SK-N-SH (cell line): ENCODE measurements at regions not wholly inside any gene's neighbourhood (a gene's known extent, or its start where the extent isn't known, plus 50 kb on each side); places are given as distances from the start of the nearest gene placed in this dataset.
"Not testable (repeated sequence)": the region's sequence is repeated elsewhere in the genome, so short reads cannot be mapped to it uniquely, and the experiment has no call there.

Source experiments
- CTCF ChIA-PET: fragments of 300-600, 350-600 bp; formaldehyde crosslinking; extraction: SDS; loops from one replicate; lab custom pipeline; 2021; lab: Yijun Ruan, JAX
- POLR2A ChIA-PET: fragments of 350-600 bp; sonication (Branson Sonifier 250); formaldehyde crosslinking; extraction: SDS; loops from one replicate; lab custom pipeline; 2020; ENCODE audit warnings: antibody characterized with exemption, inconsistent platforms; lab: Yijun Ruan, JAX
- DNase-seq: peaks from one replicate; pipeline ENCODE4 v3.0.0; 2012
- H2AFZ ChIP-seq: fragments of 200-600 bp; sonication (generic); 2 replicates; pipeline ENCODE4 v1.8.1; 2016; ENCODE audit warnings: antibody characterized with exemption, mild to moderate bottlenecking, low read depth
- H3F3A ChIP-seq: fragments of 200-600 bp; sonication (generic); replicated peaks from 2 replicates; pipeline ENCODE3; 2016; ENCODE audit warnings: antibody characterized with exemption, mild to moderate bottlenecking; ENCODE audit not compliant: insufficient read depth
- H3K27ac ChIP-seq, 2 experiments: fragments of 200-500 bp in 1 of 2; fragments of 200-600 bp in 1 of 2; sonication (Bioruptor generic) in 1 of 2; sonication (generic), shearing (Covaris generic) in 1 of 2; 2 replicates each; pipeline versions ENCODE4 v1.5.1 to v1.6.1; 2014 to 2016; ENCODE audit warnings: low read depth in 2 of 2, inconsistent platforms in 1 of 2, low read length in 1 of 2, mild to moderate bottlenecking in 1 of 2, mixed read lengths in 1 of 2
- H3K27me3 ChIP-seq: fragments of 200-600 bp; sonication (generic), shearing (Covaris generic); 2 replicates; pipeline ENCODE4 v1.6.1; 2016; ENCODE audit warnings: mixed run types; ENCODE audit not compliant: insufficient read depth
- H3K36me3 ChIP-seq, 2 experiments: fragments of 200-500 bp in 1 of 2; fragments of 200-600 bp in 1 of 2; sonication (Bioruptor generic) in 1 of 2; sonication (generic) in 1 of 2; replicated peaks in 1 of 2; 2 replicates each; pipeline versions ENCODE3 to v1.5.1; 2014 to 2016; ENCODE audit warnings: low read length in 1 of 2, mild to moderate bottlenecking in 1 of 2; ENCODE audit not compliant: insufficient read depth in 2 of 2, control insufficient read depth in 1 of 2
- H3K4me1 ChIP-seq, 2 experiments: fragments of 200-500 bp in 1 of 2; fragments of 200-600 bp in 1 of 2; sonication (Bioruptor generic) in 1 of 2; sonication (generic), shearing (Covaris generic) in 1 of 2; 2 replicates each; pipeline versions ENCODE4 v1.5.1 to v1.6.1; 2014 to 2016; ENCODE audit warnings: low read depth in 1 of 2, low read length in 1 of 2, mixed run types in 1 of 2; ENCODE audit not compliant: insufficient read depth in 2 of 2, control insufficient read depth in 1 of 2
- H3K4me2 ChIP-seq: fragments of 200-600 bp; sonication (generic), shearing (Covaris generic); 2 replicates; pipeline ENCODE4 v1.6.1; 2017; ENCODE audit warnings: mixed run types
- H3K4me3 ChIP-seq, 2 experiments: fragments of 200-500 bp in 1 of 2; fragments of 200-600 bp in 1 of 2; sonication (Bioruptor generic) in 1 of 2; sonication (generic), shearing (Covaris generic) in 1 of 2; 2 replicates each; pipeline versions ENCODE4 v1.5.1 to v1.8.1; 2014 to 2016; ENCODE audit warnings: low read depth in 2 of 2, inconsistent platforms in 1 of 2, low read length in 1 of 2, mild to moderate bottlenecking in 1 of 2, mixed read lengths in 1 of 2, moderate library complexity in 1 of 2
- H3K79me2 ChIP-seq: fragments of 200-600 bp; sonication (generic); 2 replicates; pipeline ENCODE4 v1.8.1; 2017; ENCODE audit warnings: mild to moderate bottlenecking; ENCODE audit not compliant: insufficient read depth
- H3K9ac ChIP-seq: fragments of 200-600 bp; sonication (generic); 2 replicates; pipeline ENCODE4 v1.6.1; 2017; ENCODE audit warnings: mixed run types
- H3K9me2 ChIP-seq: fragments of 200-600 bp; sonication (generic); 2 replicates; pipeline ENCODE4 v1.6.1; 2017; ENCODE audit warnings: mixed run types
- H3K9me3 ChIP-seq: fragments of 200-600 bp; sonication (generic); 2 replicates; pipeline ENCODE4 v1.6.1; 2017; ENCODE audit warnings: mixed run types, mild to moderate bottlenecking, moderate library complexity
- H4K20me1 ChIP-seq: fragments of 200-600 bp; sonication (generic); 2 replicates; pipeline ENCODE4 v1.6.1; 2017; ENCODE audit warnings: mild to moderate bottlenecking, mixed run types; ENCODE audit not compliant: insufficient read depth
- EZH2phosphoT487 ChIP-seq: fragments of 200-600 bp; sonication (generic); IDR thresholded peaks from 2 replicates; pipeline ENCODE4 v1.6.1; 2017; ENCODE audit warnings: low read depth, mixed run types, mild to moderate bottlenecking, antibody characterized with exemption, moderate library complexity, borderline replicate concordance
- FOXJ3 ChIP-seq: sonication (generic); formaldehyde crosslinking; IDR thresholded peaks from 2 replicates; pipeline ENCODE4 v1.5.1; 2020; ENCODE audit warnings: mild to moderate bottlenecking, missing genetic modification reagents
- POLR2AphosphoS5 ChIP-seq: IDR thresholded peaks from 2 replicates; pipeline ENCODE4 v1.6.1; 2012; ENCODE audit warnings: low read depth, low read length
- RCOR1 ChIP-seq: fragments of 150-350 bp; IDR thresholded peaks from 2 replicates; pipeline ENCODE4 v1.6.1; 2017; ENCODE audit warnings: antibody characterized with exemption, low read length
- SMC3 ChIP-seq: IDR thresholded peaks from 2 replicates; pipeline ENCODE4 v1.6.1; 2012; ENCODE audit warnings: low read depth, low read length, improper control_type of control experiment
- TAF1 ChIP-seq: IDR thresholded peaks from 2 replicates; pipeline ENCODE4 v1.6.1; 2012; ENCODE audit warnings: low read depth, mild to moderate bottlenecking, low read length, moderate library complexity, borderline replicate concordance
- TCF12 ChIP-seq: IDR thresholded peaks from 2 replicates; pipeline ENCODE4 v1.4.0; 2012
- YY1 ChIP-seq: IDR thresholded peaks from 2 replicates; pipeline ENCODE4 v1.4.0; 2012; ENCODE audit warnings: low read depth, mild to moderate bottlenecking
- WGBS: methylation state at CpG from one replicate; pipeline ENCODE4 v1.1.6; 2017; ENCODE audit warnings: low lambda C conversion rate; 5-methylcytosine and 5-hydroxymethylcytosine counted together
- TF ChIP-seq, protein P1 (sequence below): fragments of 150-350 bp; IDR thresholded peaks from 2 replicates; pipeline ENCODE4 v1.6.1; 2017; ENCODE audit warnings: antibody characterized with exemption, low read length, low read depth, borderline replicate concordance
- TF ChIP-seq, protein P2 (sequence below): IDR thresholded peaks from 2 replicates; pipeline ENCODE4 v1.4.0; 2012; ENCODE audit warnings: low read depth, borderline replicate concordance
- TF ChIP-seq, protein P3 (sequence below): fragments of 150-350 bp; IDR thresholded peaks from 2 replicates; pipeline ENCODE4 v1.6.1; 2016; ENCODE audit warnings: mild to moderate bottlenecking, low read depth, low read length

DNA sequence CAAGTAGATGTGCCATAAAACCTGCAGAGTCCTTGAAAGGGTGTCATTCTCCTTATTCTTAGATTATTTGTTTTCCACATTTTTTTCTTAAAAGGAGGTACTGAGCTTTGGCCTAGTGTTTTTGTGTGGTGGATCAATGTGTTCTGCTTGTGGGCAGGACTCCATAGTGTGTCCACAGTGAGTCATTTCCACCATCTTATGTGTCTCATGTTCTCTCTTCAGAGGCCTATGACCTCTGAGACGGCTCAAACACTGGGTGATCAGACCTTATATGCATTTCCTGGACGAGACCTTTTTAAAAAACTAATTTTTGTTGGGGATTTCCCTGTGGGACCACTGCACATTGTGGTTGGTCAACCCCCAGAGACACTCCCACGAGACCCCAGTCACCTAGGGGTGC lies 93.4 kb downstream of the CHCHD4 start:
- ChIA-PET CTCF (no interaction called here), POLR2A (no interaction called here)
- H3K9me2 ChIP-seq: 0 out of 2 replicates have a peak, but pooled peaks cover 3% of the 10 kb centered on the region
- H3K27ac ChIP-seq: no peak overlapping the region
- no peaks in the 10 kb centered on the region for H4K20me1 ChIP-seq
- H3K4me1 ChIP-seq: no peaks in the 10 kb centered on the region
- 4% methylated on average over 3 of the region's 3 CpGs for WGBS
- no peak overlapping the region for H3K4me2 ChIP-seq
- no peak for DNase-seq
- TF ChIP-seq POLR2AphosphoS5 (no peak), YY1 (no peak)
- H3K79me2 ChIP-seq: no peaks in the 10 kb centered on the region
- H3K36me3 ChIP-seq: no peaks in the 10 kb centered on the region
- no peak overlapping the region for H2AFZ ChIP-seq
- H3K27me3 ChIP-seq: no peaks in the 10 kb centered on the region
- 0 out of 2 replicates have a peak, but pooled peaks cover 4% of the 10 kb centered on the region for H3K9me3 ChIP-seq
- H3K4me3 ChIP-seq: no peak overlapping the region
- no peaks in the 10 kb centered on the region for H3F3A ChIP-seq
- H3K9ac ChIP-seq: no peak overlapping the region

- H3K9me3 ChIP-seq, H3K36me3 ChIP-seq, H3K27ac ChIP-seq, H4K20me1 ChIP-seq, H3K79me2 ChIP-seq, H3K9ac ChIP-seq, H3F3A ChIP-seq, H3K9me2 ChIP-seq, H3K27me3 ChIP-seq, CTCF ChIA-PET, H3K4me2 ChIP-seq, POLR2A ChIA-PET, H3K4me3 ChIP-seq, H2AFZ ChIP-seq, H3K4me1 ChIP-seq, DNase-seq: not testable (repeated sequence)
- WGBS: 57% methylated on average over 7 of the region's 20 CpGs
These were observed 95.2 kb downstream of the CHCHD4 start for GRCh38 chr3:14029390-14029995.

DNA sequence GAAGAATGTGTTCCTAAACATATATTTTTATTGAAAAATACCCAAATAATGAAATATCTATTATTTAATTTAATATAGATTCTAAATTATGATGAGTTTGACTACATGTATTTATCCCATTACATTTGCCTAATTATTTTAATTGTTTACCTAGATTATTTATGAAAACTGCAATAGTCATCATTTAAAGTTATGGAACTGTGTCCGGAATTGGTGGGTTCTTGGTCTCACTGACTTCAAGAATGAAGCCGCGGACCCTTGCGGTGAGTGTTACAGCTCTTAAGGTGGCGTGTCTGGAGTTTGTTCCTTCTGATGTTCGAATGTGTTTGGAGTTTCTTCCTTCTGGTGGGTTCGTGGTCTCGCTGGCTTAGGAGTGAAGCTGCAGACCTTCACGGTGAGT lies 96.5 kb downstream of the CHCHD4 start:
- H3K9me2 ChIP-seq, H4K20me1 ChIP-seq, H3K79me2 ChIP-seq, H3K27me3 ChIP-seq, POLR2A ChIA-PET, DNase-seq, H3K4me1 ChIP-seq, H3K4me2 ChIP-seq, H3K27ac ChIP-seq, H3K4me3 ChIP-seq, H2AFZ ChIP-seq, CTCF ChIA-PET, H3K9ac ChIP-seq, H3F3A ChIP-seq, H3K36me3 ChIP-seq, H3K9me3 ChIP-seq: not testable (repeated sequence)
- 57% methylated on average over 6 of the region's 9 CpGs for WGBS

GRCh38 chr3:14019459-14019858 lies 105.2 kb downstream of the CHCHD4 start:
- no peak for DNase-seq
- Histone ChIP-seq H3K27me3 (no peaks in the 10 kb centered on the region), H3K4me1 (no peaks in the 10 kb centered on the region), H3K4me2 (no peak overlapping the region), H3K9me2 (no peaks in the 10 kb centered on the region), H3K4me3 (no peak overlapping the region), H3K9me3 (no peaks in the 10 kb centered on the region), H3K27ac (no peak overlapping the region), H3K79me2 (no peaks in the 10 kb centered on the region), H3K9ac (no peak overlapping the region), H3K36me3 (no peaks in the 10 kb centered on the region), H2AFZ (no peak overlapping the region), H4K20me1 (no peaks in the 10 kb centered on the region), H3F3A (no peaks in the 10 kb centered on the region)
- ChIA-PET POLR2A (no interaction called here), CTCF (no interaction called here)
- 24% methylated on average over 4 of the region's 4 CpGs for WGBS
- TF ChIP-seq FOXJ3 (CRISPR knock-in tag): no peak
- TF ChIP-seq EZH2phosphoT487: no peak
- TF ChIP-seq, protein P1, sequence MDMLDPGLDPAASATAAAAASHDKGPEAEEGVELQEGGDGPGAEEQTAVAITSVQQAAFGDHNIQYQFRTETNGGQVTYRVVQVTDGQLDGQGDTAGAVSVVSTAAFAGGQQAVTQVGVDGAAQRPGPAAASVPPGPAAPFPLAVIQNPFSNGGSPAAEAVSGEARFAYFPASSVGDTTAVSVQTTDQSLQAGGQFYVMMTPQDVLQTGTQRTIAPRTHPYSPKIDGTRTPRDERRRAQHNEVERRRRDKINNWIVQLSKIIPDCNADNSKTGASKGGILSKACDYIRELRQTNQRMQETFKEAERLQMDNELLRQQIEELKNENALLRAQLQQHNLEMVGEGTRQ: no peak
- no peak for TF ChIP-seq YY1
- TF ChIP-seq, protein P2, sequence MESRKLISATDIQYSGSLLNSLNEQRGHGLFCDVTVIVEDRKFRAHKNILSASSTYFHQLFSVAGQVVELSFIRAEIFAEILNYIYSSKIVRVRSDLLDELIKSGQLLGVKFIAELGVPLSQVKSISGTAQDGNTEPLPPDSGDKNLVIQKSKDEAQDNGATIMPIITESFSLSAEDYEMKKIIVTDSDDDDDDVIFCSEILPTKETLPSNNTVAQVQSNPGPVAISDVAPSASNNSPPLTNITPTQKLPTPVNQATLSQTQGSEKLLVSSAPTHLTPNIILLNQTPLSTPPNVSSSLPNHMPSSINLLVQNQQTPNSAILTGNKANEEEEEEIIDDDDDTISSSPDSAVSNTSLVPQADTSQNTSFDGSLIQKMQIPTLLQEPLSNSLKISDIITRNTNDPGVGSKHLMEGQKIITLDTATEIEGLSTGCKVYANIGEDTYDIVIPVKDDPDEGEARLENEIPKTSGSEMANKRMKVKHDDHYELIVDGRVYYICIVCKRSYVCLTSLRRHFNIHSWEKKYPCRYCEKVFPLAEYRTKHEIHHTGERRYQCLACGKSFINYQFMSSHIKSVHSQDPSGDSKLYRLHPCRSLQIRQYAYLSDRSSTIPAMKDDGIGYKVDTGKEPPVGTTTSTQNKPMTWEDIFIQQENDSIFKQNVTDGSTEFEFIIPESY: no peak
- TF ChIP-seq TAF1: no peak
- no peak for TF ChIP-seq TCF12
- TF ChIP-seq, protein P3, sequence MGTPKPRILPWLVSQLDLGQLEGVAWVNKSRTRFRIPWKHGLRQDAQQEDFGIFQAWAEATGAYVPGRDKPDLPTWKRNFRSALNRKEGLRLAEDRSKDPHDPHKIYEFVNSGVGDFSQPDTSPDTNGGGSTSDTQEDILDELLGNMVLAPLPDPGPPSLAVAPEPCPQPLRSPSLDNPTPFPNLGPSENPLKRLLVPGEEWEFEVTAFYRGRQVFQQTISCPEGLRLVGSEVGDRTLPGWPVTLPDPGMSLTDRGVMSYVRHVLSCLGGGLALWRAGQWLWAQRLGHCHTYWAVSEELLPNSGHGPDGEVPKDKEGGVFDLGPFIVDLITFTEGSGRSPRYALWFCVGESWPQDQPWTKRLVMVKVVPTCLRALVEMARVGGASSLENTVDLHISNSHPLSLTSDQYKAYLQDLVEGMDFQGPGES: no peak
- TF ChIP-seq SMC3: no peak
- no peak for TF ChIP-seq RCOR1
